ENCODE measurements at regions not wholly inside any gene's neighbourhood (a gene's known extent, or its start where the extent isn't known, plus 50 kb on each side); places are given as distances from the start of the nearest gene placed in this dataset.

DNA sequence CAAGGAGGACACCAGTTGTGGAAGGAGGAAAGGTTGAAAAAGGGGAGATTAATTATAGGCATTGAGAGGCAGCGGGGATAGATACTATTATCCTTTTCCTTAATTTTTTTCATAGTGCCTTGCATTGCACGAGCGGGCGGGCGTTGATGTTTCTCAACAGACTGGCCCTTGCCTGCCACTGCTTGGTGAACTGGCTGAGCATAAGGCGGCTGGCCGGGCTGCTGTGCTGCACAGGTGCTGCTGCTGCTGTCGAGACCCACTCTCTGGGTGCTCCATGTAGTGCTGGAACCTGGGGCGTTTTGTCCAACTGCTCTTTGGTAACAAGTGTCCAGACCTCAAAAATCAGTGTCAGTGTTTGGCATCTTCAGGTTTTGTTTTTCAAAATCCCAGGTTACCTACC lies 83.3 kb upstream of the PAQR3 start:
- no peaks in the 10 kb centered on the region for H3K36me3 Mint-ChIP-seq (ENCODE audit: low read depth)
- ChIA-PET POLR2A (no interaction called here), CTCF (no interaction called here)
- no peak overlapping the region for H3K27ac Mint-ChIP-seq
- no peak for ATAC-seq
- H3K27me3 Mint-ChIP-seq: no peaks in the 10 kb centered on the region
- TF ChIP-seq CTCF (IDR thresholded peaks at IDR 0.05): no peak
- intact Hi-C loops (cut with micrococcal nuclease): no loop called here
- no peak overlapping the region for H3K4me3 Mint-ChIP-seq
- DNase-seq: no peak
- H3K4me1 Mint-ChIP-seq (ENCODE audit: low read depth): no peaks in the 10 kb centered on the region
- H3K9me3 Mint-ChIP-seq: no peaks in the 10 kb centered on the region

DNA sequence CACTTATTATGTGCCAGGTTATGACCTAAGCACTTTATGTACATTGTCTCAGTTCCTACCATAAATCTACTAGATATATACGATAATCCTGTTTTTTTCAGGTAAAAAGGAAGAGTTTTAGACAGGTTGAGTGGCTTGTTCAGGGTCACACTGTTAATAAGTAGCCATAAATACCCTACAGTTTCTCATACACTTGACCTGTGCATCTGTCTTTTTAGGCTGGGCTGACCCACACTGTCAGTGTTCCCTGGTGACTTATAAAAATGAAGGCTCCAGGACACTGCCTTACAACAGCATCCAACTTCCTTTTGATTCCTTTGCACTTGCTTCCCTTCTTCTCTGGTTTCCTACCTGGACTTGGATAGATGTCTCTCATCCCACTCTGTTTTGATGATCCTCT lies 78.2 kb upstream of the PAQR3 start:
- Mint-ChIP-seq H3K36me3 (ENCODE audit: low read depth) (no peaks in the 10 kb centered on the region), H3K4me1 (ENCODE audit: low read depth) (no peaks in the 10 kb centered on the region), H3K4me3 (no peak overlapping the region), H3K9me3 (no peaks in the 10 kb centered on the region), H3K27ac (no peak overlapping the region), H3K27me3 (no peaks in the 10 kb centered on the region)
- intact Hi-C loops (cut with micrococcal nuclease): no loop called here
- ChIA-PET CTCF (no interaction called here), POLR2A (no interaction called here)
- DNase-seq (no peak), ATAC-seq (no peak)
- TF ChIP-seq CTCF (IDR thresholded peaks at IDR 0.05): no peak

- Mint-ChIP-seq H3K4me1 (ENCODE audit: low read depth) (no peaks in the 10 kb centered on the region), H3K27me3 (no peaks in the 10 kb centered on the region), H3K4me3 (no peak overlapping the region), H3K27ac (no peak overlapping the region), H3K36me3 (ENCODE audit: low read depth) (no peaks in the 10 kb centered on the region), H3K9me3 (no peaks in the 10 kb centered on the region)
- CTCF ChIA-PET: no interaction called here
- ATAC-seq (no peak), DNase-seq (no peak)
- POLR2A ChIA-PET: no interaction called here
- intact Hi-C loops (cut with micrococcal nuclease): no loop called here
- TF ChIP-seq CTCF (IDR thresholded peaks at IDR 0.05): no peak
Observed at GRCh38 chr4:79016878-79017277, 77.6 kb upstream of the PAQR3 start.

- no peak for ATAC-seq
- no peak for TF ChIP-seq CTCF (IDR thresholded peaks at IDR 0.05)
- intact Hi-C loops (cut with micrococcal nuclease): no loop called here
Observed at GRCh38 chr4:79015411-79015810, 76.2 kb upstream of the PAQR3 start.

DNA sequence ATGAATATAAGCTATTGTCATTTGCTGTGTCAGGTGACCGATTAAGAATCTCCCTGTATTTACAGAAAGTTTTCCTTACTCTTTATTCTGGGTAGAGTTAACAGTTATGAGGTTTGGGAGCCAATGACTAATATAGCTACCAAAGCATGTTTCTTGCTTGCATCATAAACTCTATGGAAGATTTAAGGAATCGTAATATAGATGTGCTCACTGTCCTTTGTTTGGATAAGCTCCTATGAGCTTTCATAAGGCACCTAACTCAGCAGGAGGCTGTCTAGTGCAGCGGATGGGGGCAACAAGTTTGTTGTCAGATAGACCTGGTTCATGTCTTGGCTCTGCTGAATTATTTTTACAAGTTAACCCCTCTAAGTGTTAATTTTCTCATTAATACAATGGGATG lies 75.0 kb upstream of the PAQR3 start:
- CTCF ChIA-PET: no interaction called here

More at GRCh38 chr4:79015411-79015810, 76.2 kb upstream of the PAQR3 start:
- no peak for DNase-seq
- Mint-ChIP-seq H3K9me3 (no peaks in the 10 kb centered on the region), H3K27me3 (no peaks in the 10 kb centered on the region), H3K36me3 (ENCODE audit: low read depth) (no peaks in the 10 kb centered on the region), H3K4me3 (no peak overlapping the region), H3K4me1 (ENCODE audit: low read depth) (no peaks in the 10 kb centered on the region), H3K27ac (no peak overlapping the region)
- CTCF ChIA-PET: no interaction called here
- POLR2A ChIA-PET: no interaction called here

More for the DNA sequence above, 75.0 kb upstream of the PAQR3 start:
- no peaks in the 10 kb centered on the region for H3K27me3 Mint-ChIP-seq
- no peaks in the 10 kb centered on the region for H3K9me3 Mint-ChIP-seq
- DNase-seq (no peak), ATAC-seq (no peak)
- no peak overlapping the region for H3K27ac Mint-ChIP-seq
- no peaks in the 10 kb centered on the region for H3K36me3 Mint-ChIP-seq (ENCODE audit: low read depth)
- POLR2A ChIA-PET: no interaction called here
- intact Hi-C loops (cut with micrococcal nuclease): no loop called here
- H3K4me1 Mint-ChIP-seq (ENCODE audit: low read depth): no peaks in the 10 kb centered on the region
- no peak for TF ChIP-seq CTCF (IDR thresholded peaks at IDR 0.05)
- no peak overlapping the region for H3K4me3 Mint-ChIP-seq

Measured in activated CD8-positive, alpha-beta T cell treated with anti-CD3 and anti-CD28 coated beads for 36 hours (primary cell).